ENCODE measurements at regions not wholly inside any gene's neighbourhood (a gene's known extent, or its start where the extent isn't known, plus 50 kb on each side); places are given as distances from the start of the nearest gene placed in this dataset.

DNA sequence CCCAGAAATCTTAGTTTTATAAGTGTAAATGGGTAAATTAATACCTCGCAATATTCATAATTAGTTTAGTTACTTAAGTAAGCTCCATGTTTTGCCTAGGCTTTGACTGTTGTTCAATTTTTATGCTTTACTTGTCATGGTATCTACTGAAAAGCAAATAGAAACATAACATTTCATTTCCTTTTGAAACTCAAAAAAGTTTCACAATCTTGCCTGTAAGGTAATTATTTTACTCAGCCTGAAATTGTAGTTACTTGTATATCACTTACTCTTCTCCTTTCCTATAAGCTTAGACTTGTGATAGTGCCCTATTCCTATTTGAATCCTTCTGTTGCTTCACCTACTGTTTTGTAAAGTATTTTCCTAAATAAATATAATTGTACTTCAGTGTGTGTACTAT is 914.4 kb upstream of the COX7C start:
- ChIA-PET POLR2A (no interaction called here), CTCF (no interaction called here)
- Mint-ChIP-seq H3K4me1 (no peaks in the 10 kb centered on the region), H3K27me3 (ENCODE audit: low read depth) (no peaks in the 10 kb centered on the region), H3K9me3 (no peaks in the 10 kb centered on the region), H3K4me3 (no peak overlapping the region), H3K36me3 (no peaks in the 10 kb centered on the region), H3K27ac (no peak overlapping the region)
- no peak for DNase-seq (ENCODE audit: low spot score)
- no peak for ATAC-seq
- TF ChIP-seq, protein P1, sequence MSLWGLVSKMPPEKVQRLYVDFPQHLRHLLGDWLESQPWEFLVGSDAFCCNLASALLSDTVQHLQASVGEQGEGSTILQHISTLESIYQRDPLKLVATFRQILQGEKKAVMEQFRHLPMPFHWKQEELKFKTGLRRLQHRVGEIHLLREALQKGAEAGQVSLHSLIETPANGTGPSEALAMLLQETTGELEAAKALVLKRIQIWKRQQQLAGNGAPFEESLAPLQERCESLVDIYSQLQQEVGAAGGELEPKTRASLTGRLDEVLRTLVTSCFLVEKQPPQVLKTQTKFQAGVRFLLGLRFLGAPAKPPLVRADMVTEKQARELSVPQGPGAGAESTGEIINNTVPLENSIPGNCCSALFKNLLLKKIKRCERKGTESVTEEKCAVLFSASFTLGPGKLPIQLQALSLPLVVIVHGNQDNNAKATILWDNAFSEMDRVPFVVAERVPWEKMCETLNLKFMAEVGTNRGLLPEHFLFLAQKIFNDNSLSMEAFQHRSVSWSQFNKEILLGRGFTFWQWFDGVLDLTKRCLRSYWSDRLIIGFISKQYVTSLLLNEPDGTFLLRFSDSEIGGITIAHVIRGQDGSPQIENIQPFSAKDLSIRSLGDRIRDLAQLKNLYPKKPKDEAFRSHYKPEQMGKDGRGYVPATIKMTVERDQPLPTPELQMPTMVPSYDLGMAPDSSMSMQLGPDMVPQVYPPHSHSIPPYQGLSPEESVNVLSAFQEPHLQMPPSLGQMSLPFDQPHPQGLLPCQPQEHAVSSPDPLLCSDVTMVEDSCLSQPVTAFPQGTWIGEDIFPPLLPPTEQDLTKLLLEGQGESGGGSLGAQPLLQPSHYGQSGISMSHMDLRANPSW (CRISPR knock-in tag; conservative IDR thresholded peaks at IDR 0.05; ENCODE audit: low read depth) = no peak
- TF ChIP-seq ZNF263 (CRISPR knock-in tag; IDR thresholded peaks at IDR 0.05; ENCODE audit: low read depth) = no peak
- no peak for TF ChIP-seq MXD4 (CRISPR knock-in tag; IDR thresholded peaks at IDR 0.05; ENCODE audit: borderline replicate concordance)
- no peak for TF ChIP-seq EMX1 (CRISPR knock-in tag; IDR thresholded peaks at IDR 0.05)
- no peak for TF ChIP-seq ZNF317 (CRISPR knock-in tag; IDR thresholded peaks at IDR 0.05; ENCODE audit: borderline replicate concordance, low read depth)
- TF ChIP-seq CREB1 (CRISPR knock-in tag; IDR thresholded peaks at IDR 0.05) = no peak
- TF ChIP-seq, protein P2, sequence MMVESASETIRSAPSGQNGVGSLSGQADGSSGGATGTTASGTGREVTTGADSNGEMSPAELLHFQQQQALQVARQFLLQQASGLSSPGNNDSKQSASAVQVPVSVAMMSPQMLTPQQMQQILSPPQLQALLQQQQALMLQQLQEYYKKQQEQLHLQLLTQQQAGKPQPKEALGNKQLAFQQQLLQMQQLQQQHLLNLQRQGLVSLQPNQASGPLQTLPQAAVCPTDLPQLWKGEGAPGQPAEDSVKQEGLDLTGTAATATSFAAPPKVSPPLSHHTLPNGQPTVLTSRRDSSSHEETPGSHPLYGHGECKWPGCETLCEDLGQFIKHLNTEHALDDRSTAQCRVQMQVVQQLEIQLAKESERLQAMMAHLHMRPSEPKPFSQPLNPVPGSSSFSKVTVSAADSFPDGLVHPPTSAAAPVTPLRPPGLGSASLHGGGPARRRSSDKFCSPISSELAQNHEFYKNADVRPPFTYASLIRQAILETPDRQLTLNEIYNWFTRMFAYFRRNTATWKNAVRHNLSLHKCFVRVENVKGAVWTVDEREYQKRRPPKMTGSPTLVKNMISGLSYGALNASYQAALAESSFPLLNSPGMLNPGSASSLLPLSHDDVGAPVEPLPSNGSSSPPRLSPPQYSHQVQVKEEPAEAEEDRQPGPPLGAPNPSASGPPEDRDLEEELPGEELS (CRISPR knock-in tag; IDR thresholded peaks at IDR 0.05) = no peak
- TF ChIP-seq, protein P3, sequence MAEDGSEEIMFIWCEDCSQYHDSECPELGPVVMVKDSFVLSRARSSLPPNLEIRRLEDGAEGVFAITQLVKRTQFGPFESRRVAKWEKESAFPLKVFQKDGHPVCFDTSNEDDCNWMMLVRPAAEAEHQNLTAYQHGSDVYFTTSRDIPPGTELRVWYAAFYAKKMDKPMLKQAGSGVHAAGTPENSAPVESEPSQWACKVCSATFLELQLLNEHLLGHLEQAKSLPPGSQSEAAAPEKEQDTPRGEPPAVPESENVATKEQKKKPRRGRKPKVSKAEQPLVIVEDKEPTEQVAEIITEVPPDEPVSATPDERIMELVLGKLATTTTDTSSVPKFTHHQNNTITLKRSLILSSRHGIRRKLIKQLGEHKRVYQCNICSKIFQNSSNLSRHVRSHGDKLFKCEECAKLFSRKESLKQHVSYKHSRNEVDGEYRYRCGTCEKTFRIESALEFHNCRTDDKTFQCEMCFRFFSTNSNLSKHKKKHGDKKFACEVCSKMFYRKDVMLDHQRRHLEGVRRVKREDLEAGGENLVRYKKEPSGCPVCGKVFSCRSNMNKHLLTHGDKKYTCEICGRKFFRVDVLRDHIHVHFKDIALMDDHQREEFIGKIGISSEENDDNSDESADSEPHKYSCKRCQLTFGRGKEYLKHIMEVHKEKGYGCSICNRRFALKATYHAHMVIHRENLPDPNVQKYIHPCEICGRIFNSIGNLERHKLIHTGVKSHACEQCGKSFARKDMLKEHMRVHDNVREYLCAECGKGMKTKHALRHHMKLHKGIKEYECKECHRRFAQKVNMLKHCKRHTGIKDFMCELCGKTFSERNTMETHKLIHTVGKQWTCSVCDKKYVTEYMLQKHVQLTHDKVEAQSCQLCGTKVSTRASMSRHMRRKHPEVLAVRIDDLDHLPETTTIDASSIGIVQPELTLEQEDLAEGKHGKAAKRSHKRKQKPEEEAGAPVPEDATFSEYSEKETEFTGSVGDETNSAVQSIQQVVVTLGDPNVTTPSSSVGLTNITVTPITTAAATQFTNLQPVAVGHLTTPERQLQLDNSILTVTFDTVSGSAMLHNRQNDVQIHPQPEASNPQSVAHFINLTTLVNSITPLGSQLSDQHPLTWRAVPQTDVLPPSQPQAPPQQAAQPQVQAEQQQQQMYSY (CRISPR knock-in tag; IDR thresholded peaks at IDR 0.05) = no peak
- TF ChIP-seq, protein P4, sequence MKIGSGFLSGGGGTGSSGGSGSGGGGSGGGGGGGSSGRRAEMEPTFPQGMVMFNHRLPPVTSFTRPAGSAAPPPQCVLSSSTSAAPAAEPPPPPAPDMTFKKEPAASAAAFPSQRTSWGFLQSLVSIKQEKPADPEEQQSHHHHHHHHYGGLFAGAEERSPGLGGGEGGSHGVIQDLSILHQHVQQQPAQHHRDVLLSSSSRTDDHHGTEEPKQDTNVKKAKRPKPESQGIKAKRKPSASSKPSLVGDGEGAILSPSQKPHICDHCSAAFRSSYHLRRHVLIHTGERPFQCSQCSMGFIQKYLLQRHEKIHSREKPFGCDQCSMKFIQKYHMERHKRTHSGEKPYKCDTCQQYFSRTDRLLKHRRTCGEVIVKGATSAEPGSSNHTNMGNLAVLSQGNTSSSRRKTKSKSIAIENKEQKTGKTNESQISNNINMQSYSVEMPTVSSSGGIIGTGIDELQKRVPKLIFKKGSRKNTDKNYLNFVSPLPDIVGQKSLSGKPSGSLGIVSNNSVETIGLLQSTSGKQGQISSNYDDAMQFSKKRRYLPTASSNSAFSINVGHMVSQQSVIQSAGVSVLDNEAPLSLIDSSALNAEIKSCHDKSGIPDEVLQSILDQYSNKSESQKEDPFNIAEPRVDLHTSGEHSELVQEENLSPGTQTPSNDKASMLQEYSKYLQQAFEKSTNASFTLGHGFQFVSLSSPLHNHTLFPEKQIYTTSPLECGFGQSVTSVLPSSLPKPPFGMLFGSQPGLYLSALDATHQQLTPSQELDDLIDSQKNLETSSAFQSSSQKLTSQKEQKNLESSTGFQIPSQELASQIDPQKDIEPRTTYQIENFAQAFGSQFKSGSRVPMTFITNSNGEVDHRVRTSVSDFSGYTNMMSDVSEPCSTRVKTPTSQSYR (CRISPR knock-in tag; IDR thresholded peaks at IDR 0.05) = no peak
- TF ChIP-seq, protein P5, sequence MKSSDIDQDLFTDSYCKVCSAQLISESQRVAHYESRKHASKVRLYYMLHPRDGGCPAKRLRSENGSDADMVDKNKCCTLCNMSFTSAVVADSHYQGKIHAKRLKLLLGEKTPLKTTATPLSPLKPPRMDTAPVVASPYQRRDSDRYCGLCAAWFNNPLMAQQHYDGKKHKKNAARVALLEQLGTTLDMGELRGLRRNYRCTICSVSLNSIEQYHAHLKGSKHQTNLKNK (CRISPR knock-in tag; IDR thresholded peaks at IDR 0.05) = no peak
- TF ChIP-seq, protein P6, sequence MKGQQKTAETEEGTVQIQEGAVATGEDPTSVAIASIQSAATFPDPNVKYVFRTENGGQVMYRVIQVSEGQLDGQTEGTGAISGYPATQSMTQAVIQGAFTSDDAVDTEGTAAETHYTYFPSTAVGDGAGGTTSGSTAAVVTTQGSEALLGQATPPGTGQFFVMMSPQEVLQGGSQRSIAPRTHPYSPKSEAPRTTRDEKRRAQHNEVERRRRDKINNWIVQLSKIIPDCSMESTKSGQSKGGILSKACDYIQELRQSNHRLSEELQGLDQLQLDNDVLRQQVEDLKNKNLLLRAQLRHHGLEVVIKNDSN (CRISPR knock-in tag; IDR thresholded peaks at IDR 0.05) = no peak
- TF ChIP-seq, protein P7, sequence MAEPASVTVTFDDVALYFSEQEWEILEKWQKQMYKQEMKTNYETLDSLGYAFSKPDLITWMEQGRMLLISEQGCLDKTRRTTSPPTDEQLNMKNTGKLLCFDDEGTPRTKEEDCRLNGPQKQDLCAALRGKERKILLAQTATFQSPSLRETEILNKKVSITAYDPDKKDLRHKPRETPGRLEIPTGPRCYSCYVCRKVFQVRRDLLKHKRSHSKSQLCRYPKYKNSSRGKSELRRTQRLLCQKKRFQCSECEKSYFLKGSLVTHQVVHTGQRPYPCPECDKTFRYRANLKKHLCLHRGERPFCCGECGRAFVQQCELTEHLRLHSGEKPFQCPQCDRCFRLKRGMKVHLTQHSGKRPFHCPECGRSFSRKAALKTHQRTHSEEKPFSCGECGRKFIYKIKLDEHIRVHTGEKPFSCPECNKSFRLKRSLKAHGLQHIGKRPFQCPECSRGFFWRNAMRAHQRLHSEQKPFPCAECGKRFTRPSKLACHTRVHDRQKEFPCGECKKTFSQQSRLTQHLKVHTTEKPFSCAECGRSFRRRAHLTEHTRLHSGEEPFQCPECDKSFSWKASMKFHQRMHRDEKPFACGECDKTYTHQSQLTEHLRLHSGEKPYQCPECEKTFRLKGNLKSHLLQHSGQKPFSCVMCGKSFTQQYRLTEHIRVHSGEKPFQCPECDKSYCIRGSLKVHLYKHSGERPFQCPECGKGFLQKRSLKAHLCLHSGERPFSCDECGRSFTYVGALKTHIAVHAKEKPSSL (CRISPR knock-in tag; conservative IDR thresholded peaks at IDR 0.05) = no peak
- TF ChIP-seq SP1 (CRISPR knock-in tag; conservative IDR thresholded peaks at IDR 0.05) = no peak
- TF ChIP-seq, protein P8, sequence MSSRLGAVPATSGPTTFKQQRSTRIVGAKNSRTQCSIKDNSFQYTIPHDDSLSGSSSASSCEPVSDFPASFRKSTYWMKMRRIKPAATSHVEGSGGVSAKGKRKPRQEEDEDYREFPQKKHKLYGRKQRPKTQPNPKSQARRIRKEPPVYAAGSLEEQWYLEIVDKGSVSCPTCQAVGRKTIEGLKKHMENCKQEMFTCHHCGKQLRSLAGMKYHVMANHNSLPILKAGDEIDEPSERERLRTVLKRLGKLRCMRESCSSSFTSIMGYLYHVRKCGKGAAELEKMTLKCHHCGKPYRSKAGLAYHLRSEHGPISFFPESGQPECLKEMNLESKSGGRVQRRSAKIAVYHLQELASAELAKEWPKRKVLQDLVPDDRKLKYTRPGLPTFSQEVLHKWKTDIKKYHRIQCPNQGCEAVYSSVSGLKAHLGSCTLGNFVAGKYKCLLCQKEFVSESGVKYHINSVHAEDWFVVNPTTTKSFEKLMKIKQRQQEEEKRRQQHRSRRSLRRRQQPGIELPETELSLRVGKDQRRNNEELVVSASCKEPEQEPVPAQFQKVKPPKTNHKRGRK (CRISPR knock-in tag; IDR thresholded peaks at IDR 0.05; ENCODE audit: borderline replicate concordance) = no peak
- no peak for TF ChIP-seq ESRRA (CRISPR knock-in tag; IDR thresholded peaks at IDR 0.05; ENCODE audit: borderline replicate concordance)
- TF ChIP-seq RELA (CRISPR knock-in tag; IDR thresholded peaks at IDR 0.05; ENCODE audit: borderline replicate concordance) = no peak
- TF ChIP-seq NFATC4 (CRISPR knock-in tag; IDR thresholded peaks at IDR 0.05) = no peak
- TF ChIP-seq ZNF423 (CRISPR knock-in tag; IDR thresholded peaks at IDR 0.05) = no peak
- TF ChIP-seq FOXK1 (CRISPR knock-in tag; IDR thresholded peaks at IDR 0.05) = no peak
